K562 (cell line): ENCODE measurements at regions not wholly inside any gene's neighbourhood (a gene's known extent, or its start where the extent isn't known, plus 50 kb on each side); places are given as distances from the start of the nearest gene placed in this dataset.

Experiments used
- ATAC-seq: fragments of 200-7000 bp; cut with Tn5 transposase; 3 replicates; pipeline ENCODE4 v1.9.1; 2020; ENCODE audit warnings: moderate library complexity
- BruUV-seq: library from RNA; stranded (reverse); fragments of 400-500 nt; replicated peaks from 2 replicates; lab custom pipeline; 2021; lab: Mats Ljungman, UMichigan
- CTCF ChIA-PET: fragments of 300-600 bp; formaldehyde crosslinking; extraction: SDS; loops from one replicate; lab custom pipeline; 2021; ENCODE audit warnings: low intra/inter-chr PET ratio; lab: Yijun Ruan, JAX
- POLR2A ChIA-PET: fragments of 300-600, 350-650 bp; sonication (Branson Sonifier 250); formaldehyde crosslinking; extraction: SDS; loops from one replicate; lab custom pipeline; 2021; ENCODE audit warnings: antibody characterized with exemption, inconsistent platforms; lab: Yijun Ruan, JAX
- DNase-seq, 4 experiments: peaks; one replicate each; pipeline versions ENCODE4 v3.0.0 to v3.0.0-alpha.2; 2011 to 2018; ENCODE audit warnings: low spot score in 3 of 4, mixed read lengths in 3 of 4; ENCODE audit errors: extremely low read depth in 1 of 4
- FAIRE-seq: peaks from 2 replicates; lab custom pipeline; 2011; peaks lifted over from hg19 to GRCh38; lab: Jason Lieb, UNC
- H2AFZ ChIP-seq: 2 replicates; pipeline ENCODE4 v1.6.0; 2011; ENCODE audit warnings: low read depth, low read length, control low read depth, inconsistent platforms
- H3K27ac ChIP-seq: fragments of 200-600 bp; 3 replicates; pipeline ENCODE4 v1.8.0; 2011; ENCODE audit warnings: low read depth, mild to moderate bottlenecking, control low read depth, inconsistent platforms, low read length, moderate library complexity, mixed read lengths; ENCODE audit errors: extremely low read depth
- H3K27me3 ChIP-seq, 2 experiments: fragments of 300-600 bp in 1 of 2; 2 replicates in 1 of 2; 3 replicates in 1 of 2; pipeline versions ENCODE4 v1.6.0 to v1.8.0; 2011; ENCODE audit warnings: inconsistent platforms in 2 of 2, low read length in 2 of 2, mild to moderate bottlenecking in 1 of 2, mixed read lengths in 1 of 2, moderate library complexity in 1 of 2; ENCODE audit not compliant: control insufficient read depth in 2 of 2, insufficient read depth in 2 of 2
- H3K36me3 ChIP-seq: fragments of 300-600 bp; 3 replicates; pipeline ENCODE4 v1.8.0; 2011; ENCODE audit warnings: mild to moderate bottlenecking, low read length, inconsistent platforms; ENCODE audit not compliant: control insufficient read depth, insufficient read depth
- H3K4me1 ChIP-seq, 2 experiments: fragments of 200-600 bp in 1 of 2; replicated peaks in 1 of 2; 2 replicates in 1 of 2; 3 replicates in 1 of 2; pipeline versions ENCODE4 v1.5.1 to v1.8.0; 2011; ENCODE audit warnings: inconsistent platforms in 2 of 2, low read length in 2 of 2, mild to moderate bottlenecking in 1 of 2, mixed read lengths in 1 of 2, moderate library complexity in 1 of 2; ENCODE audit not compliant: control insufficient read depth in 2 of 2, insufficient read depth in 2 of 2
- H3K4me2 ChIP-seq: 2 replicates; pipeline ENCODE4 v1.6.1; 2011; ENCODE audit warnings: low read length, control low read depth, inconsistent platforms, mixed read lengths; ENCODE audit not compliant: insufficient read depth
- H3K4me3 ChIP-seq: fragments of 200-600 bp; sonication (generic), shearing (Covaris generic); 2 replicates; pipeline ENCODE4 v1.5.1; 2016; ENCODE audit warnings: control low read depth, inconsistent platforms
- H3K79me2 ChIP-seq: fragments of 200-600 bp; 3 replicates; pipeline ENCODE4 v1.8.0; 2011; ENCODE audit warnings: low read length, inconsistent platforms; ENCODE audit not compliant: control insufficient read depth, insufficient read depth
- H3K9ac ChIP-seq, 2 experiments: 2 replicates each; pipeline versions ENCODE4 v1.6.0 to v1.6.1; 2011; ENCODE audit warnings: low read depth in 2 of 2, low read length in 2 of 2, control low read depth in 1 of 2, inconsistent platforms in 1 of 2, mild to moderate bottlenecking in 1 of 2, mixed read lengths in 1 of 2; ENCODE audit not compliant: insufficient read depth in 1 of 2
- H3K9me1 ChIP-seq: one replicate; pipeline ENCODE4 v1.6.0; 2011; ENCODE audit warnings: inconsistent platforms, mild to moderate bottlenecking, low read length, moderate library complexity; ENCODE audit not compliant: control insufficient read depth, insufficient read depth
- H3K9me3 ChIP-seq: replicated peaks from 2 replicates; pipeline ENCODE4 v1.5.1; 2011; ENCODE audit warnings: low read depth, low read length, inconsistent platforms; ENCODE audit not compliant: control insufficient read depth, insufficient read depth
- H4K20me1 ChIP-seq: replicated peaks from 2 replicates; pipeline ENCODE4 v1.6.1; 2011; ENCODE audit warnings: low read length, inconsistent platforms, mixed read lengths; ENCODE audit not compliant: control insufficient read depth, insufficient read depth
- ARID1B ChIP-seq: fragments of 450-650 bp; IDR thresholded peaks from 2 replicates; pipeline ENCODE4 v1.6.1; 2016; ENCODE audit warnings: antibody characterized with exemption, mild to moderate bottlenecking, inconsistent platforms
- CEBPG ChIP-seq, 3 experiments: fragments of 200-800 bp in 1 of 3; sonication (Bioruptor generic) in 1 of 3; sonication (generic) in 1 of 3; formaldehyde crosslinking in 1 of 3; IDR thresholded peaks in 2 of 3; conservative IDR thresholded peaks in 1 of 3; 2 replicates each; pipeline versions ENCODE4 v1.6.1 to v1.8.0; 2016 to 2022; ENCODE audit warnings: missing compliant biosample characterization in 2 of 3, missing genetic modification characterization in 2 of 3, mild to moderate bottlenecking in 1 of 3, missing genetic modification reagents in 1 of 3
- CREM ChIP-seq: IDR thresholded peaks from 2 replicates; pipeline ENCODE4 v1.6.1; 2014; ENCODE audit warnings: antibody characterized with exemption, low read depth
- CXXC5 ChIP-seq: fragments of 250-450 bp; sonication (Bioruptor Pico); IDR thresholded peaks from 2 replicates; pipeline ENCODE4 v1.8.0; 2022; ENCODE audit warnings: inconsistent platforms, mild to moderate bottlenecking, moderate library complexity
- DPF2 ChIP-seq: fragments of 450-650 bp; IDR thresholded peaks from 2 replicates; pipeline ENCODE4 v1.6.1; 2016
- EHMT2 ChIP-seq: fragments of 450-650 bp; IDR thresholded peaks from 2 replicates; pipeline ENCODE4 v1.6.1; 2018; ENCODE audit warnings: antibody characterized with exemption
- ELF4 ChIP-seq: fragments of 450-650 bp; formaldehyde crosslinking; IDR thresholded peaks from 2 replicates; pipeline ENCODE4 v1.4.0; 2022; ENCODE audit warnings: missing genetic modification characterization
- ETV1 ChIP-seq: fragments of 450-650 bp; conservative IDR thresholded peaks from 2 replicates; pipeline ENCODE4 v1.6.1; 2016; ENCODE audit warnings: missing genetic modification characterization, control low read depth, low read depth, missing compliant biosample characterization
- FOXK2 ChIP-seq, 2 experiments: fragments of 450-650 bp; IDR thresholded peaks in 1 of 2; conservative IDR thresholded peaks in 1 of 2; 2 replicates each; pipeline ENCODE4 v1.6.1; 2016; ENCODE audit warnings: low read depth in 2 of 2, mild to moderate bottlenecking in 1 of 2
- GABPA ChIP-seq: fragments of 200-800 bp; sonication (Bioruptor generic); conservative IDR thresholded peaks from 2 replicates; pipeline ENCODE4 v1.6.1; 2016; ENCODE audit warnings: low read depth, missing genetic modification characterization, missing compliant biosample characterization
- MAZ ChIP-seq, 2 experiments: fragments of 450-650 bp in 1 of 2; sonication (generic) in 1 of 2; formaldehyde crosslinking; IDR thresholded peaks in 1 of 2; conservative IDR thresholded peaks in 1 of 2; 2 replicates each; pipeline versions ENCODE4 v1.4.0 to v1.5.0; 2020; ENCODE audit warnings: mild to moderate bottlenecking in 1 of 2, missing genetic modification reagents in 1 of 2
- NFRKB ChIP-seq: fragments of 450-650 bp; IDR thresholded peaks from 2 replicates; pipeline ENCODE4 v1.6.1; 2016; ENCODE audit warnings: low read depth
- OTX1 ChIP-seq: fragments of 450-650 bp; formaldehyde crosslinking; IDR thresholded peaks from 2 replicates; pipeline ENCODE4 v1.4.0; 2022; ENCODE audit warnings: mild to moderate bottlenecking
- POLR2H ChIP-seq: IDR thresholded peaks from 2 replicates; pipeline ENCODE4 v1.6.1; 2016; ENCODE audit warnings: missing genetic modification characterization, low read depth, mild to moderate bottlenecking, control low read depth, missing compliant biosample characterization, moderate library complexity
- SRSF7 ChIP-seq: fragments of 200-400 bp; formaldehyde crosslinking; optimal IDR thresholded peaks from 2 replicates; pipeline ENCODE3; 2017; ENCODE audit warnings: mild to moderate bottlenecking, low read depth, low read length
- WGBS: fragments of 100-300 bp; shearing (Covaris generic); methylation state at CpG from one replicate; pipeline ENCODE4 v1.1.6; 2016; ENCODE audit warnings: low coverage, mixed read lengths; ENCODE audit not compliant: insufficient coverage; ENCODE audit errors: missing lambda C conversion rate; 5-methylcytosine and 5-hydroxymethylcytosine counted together
- in situ Hi-C: fragments of 300-500 bp; cut with MboI; formaldehyde crosslinking; loops from 4 replicates; pipeline ENCODE4 v1.15.0; 2018; ENCODE audit warnings: inconsistent platforms, mixed read lengths
- intact Hi-C: fragments of 100-400 bp; cut with micrococcal nuclease; formaldehyde crosslinking; loops from 2 replicates; pipeline ENCODE4 v1.14.2; 2022
- TF ChIP-seq, protein P1 (sequence below): fragments of 200-800 bp; sonication (Bioruptor generic); IDR thresholded peaks from 2 replicates; pipeline ENCODE4 v1.6.1; 2017; ENCODE audit warnings: missing genetic modification characterization, missing compliant biosample characterization
- TF ChIP-seq, protein P2 (sequence below): fragments of 250-450 bp; sonication (Bioruptor Pico); IDR thresholded peaks from 2 replicates; pipeline ENCODE4 v1.4.0; 2020; ENCODE audit warnings: borderline replicate concordance
- TF ChIP-seq, protein P3 (sequence below): fragments of 250-450 bp; sonication (Bioruptor Pico); IDR thresholded peaks from 2 replicates; pipeline ENCODE4 v1.8.0; 2022; ENCODE audit warnings: moderate library complexity, mild to moderate bottlenecking, inconsistent platforms

DNA sequence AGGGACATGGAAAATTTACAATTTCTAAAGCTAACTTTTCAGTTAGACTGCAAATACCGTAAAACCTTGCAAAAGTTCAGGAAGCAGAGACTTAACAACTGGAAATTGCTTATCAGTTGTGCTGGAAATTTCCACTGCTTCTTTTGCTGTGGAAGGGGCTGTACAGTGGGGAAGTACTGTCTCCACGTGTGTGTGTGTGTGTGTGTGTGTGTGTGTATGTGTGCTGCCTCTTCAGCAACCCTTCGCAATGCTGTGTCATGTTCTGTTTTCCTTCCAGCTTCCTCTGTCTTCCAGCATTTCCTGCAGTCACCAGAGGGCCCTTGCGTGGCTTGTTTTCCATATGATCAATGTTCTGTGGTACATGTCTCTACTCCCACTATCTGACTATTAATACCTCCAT lies 87.5 kb upstream of the RANBP3L start:
- no peaks in the 10 kb centered on the region for H3K36me3 ChIP-seq
- in situ Hi-C loops (no loop called here), intact Hi-C loops (no loop called here)
- H4K20me1 ChIP-seq, result no peaks in the 10 kb centered on the region
- no peak overlapping the region for H3K9ac ChIP-seq
- H3K4me1 ChIP-seq, result no peaks in the 10 kb centered on the region; a peak in 2 of 5 replicates
- H3K27ac ChIP-seq, result no peak overlapping the region
- peak overlapping the region; percentile 84 for H2AFZ ChIP-seq
- no peak overlapping the region for H3K4me3 ChIP-seq
- WGBS, result 5% methylated on average over 4 of the region's 4 CpGs
- CTCF ChIA-PET, result no interaction called here
- FAIRE-seq, result no peak
- H3K79me2 ChIP-seq, result no peaks in the 10 kb centered on the region
- POLR2A ChIA-PET, result interaction anchor here (0.6 to 4.2 kb wide), 6 partner anchors 11 to 147 kb away, joined by 3 to 15 read pairs (median 3); partner anchors contain the start of gene NADK2
- DNase-seq, result peak in 2 of 4 experiments; percentile 10 to 53
- H3K9me1 ChIP-seq, result no peaks in the 10 kb centered on the region
- no peaks in the 10 kb centered on the region for H3K9me3 ChIP-seq
- no peaks in the 10 kb centered on the region; a peak in 2 of 5 replicates for H3K27me3 ChIP-seq
- no peak overlapping the region; the same call in 1 of the 2 replicates for H3K4me2 ChIP-seq
- BruUV-seq, result no TSS peak
- peak; percentile 74 for ATAC-seq
- 0 out of 2 replicates have a peak, but pooled peaks have one; percentile 19 for TF ChIP-seq ELF4 (CRISPR knock-in tag)
- peak; percentile 60 for TF ChIP-seq ETV1
- TF ChIP-seq SRSF7, result no peak
- TF ChIP-seq MAZ (CRISPR knock-in tag; conservative IDR thresholded peaks at IDR 0.05 in 1 of 2, IDR thresholded peaks at IDR 0.05 in 1 of 2), result 0 out of 4 replicates have a peak, but pooled peaks of 1 of the 2 experiments have one; percentile 21
- 0 out of 2 replicates have a peak, but pooled peaks have one; percentile 9 for TF ChIP-seq CREM
- peak; percentile 67 for TF ChIP-seq ARID1B
- no peak for TF ChIP-seq NFRKB
- TF ChIP-seq, protein P1, sequence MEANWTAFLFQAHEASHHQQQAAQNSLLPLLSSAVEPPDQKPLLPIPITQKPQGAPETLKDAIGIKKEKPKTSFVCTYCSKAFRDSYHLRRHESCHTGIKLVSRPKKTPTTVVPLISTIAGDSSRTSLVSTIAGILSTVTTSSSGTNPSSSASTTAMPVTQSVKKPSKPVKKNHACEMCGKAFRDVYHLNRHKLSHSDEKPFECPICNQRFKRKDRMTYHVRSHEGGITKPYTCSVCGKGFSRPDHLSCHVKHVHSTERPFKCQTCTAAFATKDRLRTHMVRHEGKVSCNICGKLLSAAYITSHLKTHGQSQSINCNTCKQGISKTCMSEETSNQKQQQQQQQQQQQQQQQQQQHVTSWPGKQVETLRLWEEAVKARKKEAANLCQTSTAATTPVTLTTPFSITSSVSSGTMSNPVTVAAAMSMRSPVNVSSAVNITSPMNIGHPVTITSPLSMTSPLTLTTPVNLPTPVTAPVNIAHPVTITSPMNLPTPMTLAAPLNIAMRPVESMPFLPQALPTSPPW, result peak; percentile 26; the same call in 1 of the 2 replicates
- TF ChIP-seq, protein P2, sequence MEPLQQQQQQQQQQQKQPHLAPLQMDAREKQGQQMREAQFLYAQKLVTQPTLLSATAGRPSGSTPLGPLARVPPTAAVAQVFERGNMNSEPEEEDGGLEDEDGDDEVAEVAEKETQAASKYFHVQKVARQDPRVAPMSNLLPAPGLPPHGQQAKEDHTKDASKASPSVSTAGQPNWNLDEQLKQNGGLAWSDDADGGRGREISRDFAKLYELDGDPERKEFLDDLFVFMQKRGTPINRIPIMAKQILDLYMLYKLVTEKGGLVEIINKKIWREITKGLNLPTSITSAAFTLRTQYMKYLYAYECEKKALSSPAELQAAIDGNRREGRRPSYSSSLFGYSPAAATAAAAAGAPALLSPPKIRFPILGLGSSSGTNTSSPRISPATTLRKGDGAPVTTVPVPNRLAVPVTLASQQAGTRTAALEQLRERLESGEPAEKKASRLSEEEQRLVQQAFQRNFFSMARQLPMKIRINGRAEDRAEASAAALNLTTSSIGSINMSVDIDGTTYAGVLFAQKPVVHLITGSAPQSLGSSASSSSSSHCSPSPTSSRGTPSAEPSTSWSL (CRISPR knock-in tag), result no peak
- TF ChIP-seq EHMT2, result peak; percentile 60; the same call in 1 of the 2 replicates
- peak; percentile 63 for TF ChIP-seq DPF2
- 0 out of 4 replicates have a peak, but pooled peaks of 1 of the 2 experiments have one; percentile 34 for TF ChIP-seq FOXK2 (conservative IDR thresholded peaks at IDR 0.05 in 1 of 2, IDR thresholded peaks at IDR 0.05 in 1 of 2; ENCODE audit: low read depth in 2 of 2)
- no peak for TF ChIP-seq CEBPG (CRISPR knock-in tag; IDR thresholded peaks at IDR 0.05)
- 0 out of 4 replicates have a peak, but pooled peaks of 1 of the 2 experiments have one; percentile 39 for TF ChIP-seq CEBPG (tag; conservative IDR thresholded peaks at IDR 0.05 in 1 of 2, IDR thresholded peaks at IDR 0.05 in 1 of 2)
- 0 out of 2 replicates have a peak, but pooled peaks have one; percentile 53 for TF ChIP-seq GABPA (tag)
- 0 out of 2 replicates have a peak, but pooled peaks have one; percentile 59 for TF ChIP-seq OTX1
- TF ChIP-seq, protein P3, sequence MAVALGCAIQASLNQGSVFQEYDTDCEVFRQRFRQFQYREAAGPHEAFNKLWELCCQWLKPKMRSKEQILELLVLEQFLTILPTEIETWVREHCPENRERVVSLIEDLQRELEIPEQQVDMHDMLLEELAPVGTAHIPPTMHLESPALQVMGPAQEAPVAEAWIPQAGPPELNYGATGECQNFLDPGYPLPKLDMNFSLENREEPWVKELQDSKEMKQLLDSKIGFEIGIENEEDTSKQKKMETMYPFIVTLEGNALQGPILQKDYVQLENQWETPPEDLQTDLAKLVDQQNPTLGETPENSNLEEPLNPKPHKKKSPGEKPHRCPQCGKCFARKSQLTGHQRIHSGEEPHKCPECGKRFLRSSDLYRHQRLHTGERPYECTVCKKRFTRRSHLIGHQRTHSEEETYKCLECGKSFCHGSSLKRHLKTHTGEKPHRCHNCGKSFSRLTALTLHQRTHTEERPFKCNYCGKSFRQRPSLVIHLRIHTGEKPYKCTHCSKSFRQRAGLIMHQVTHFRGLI, result 0 out of 2 replicates have a peak, but pooled peaks have one; percentile 7
- peak; percentile 17; the same call in 1 of the 2 replicates for TF ChIP-seq CXXC5 (CRISPR knock-in tag)
- 0 out of 2 replicates have a peak, but pooled peaks have one; percentile 24 for TF ChIP-seq POLR2H (tag)
